A673 (cell line): ENCODE measurements at regions not wholly inside any gene's neighbourhood (a gene's known extent, or its start where the extent isn't known, plus 50 kb on each side); places are given as distances from the start of the nearest gene placed in this dataset.

Experiments used
- CTCF ChIP-seq: fragments of 300-800, 200-600 bp; sonication (generic); conservative IDR thresholded peaks from 2 replicates; pipeline ENCODE4 v1.5.1; 2017; ENCODE audit warnings: low read depth, mild to moderate bottlenecking, antibody characterized with exemption, low read length, moderate library complexity, mixed read lengths
- EZH2 ChIP-seq: fragments of 200-600 bp; sonication (generic); IDR thresholded peaks from 2 replicates; pipeline ENCODE4 v1.6.1; 2017; ENCODE audit warnings: borderline replicate concordance, low read depth, mild to moderate bottlenecking, mixed read lengths, antibody characterized with exemption, low read length; ENCODE audit not compliant: poor library complexity, severe bottlenecking

- no peak for TF ChIP-seq CTCF
- no peak for TF ChIP-seq EZH2
Observed at GRCh38 chr14:99029916-99030305, 242.1 kb downstream of the BCL11B start.
